ENCODE measurements at regions not wholly inside any gene's neighbourhood (a gene's known extent, or its start where the extent isn't known, plus 50 kb on each side); places are given as distances from the start of the nearest gene placed in this dataset.

- no peak for DNase-seq (ENCODE audit: low read depth)
Observed at GRCh38 chr4:129862461-129862860, 766.5 kb downstream of the C4orf33 start.

- DNase-seq (ENCODE audit: low read depth): no peak
Observed at GRCh38 chr4:129863206-129863605, 767.3 kb downstream of the C4orf33 start.

GRCh38 chr4:129883996-129884395 is 788.0 kb downstream of the C4orf33 start:
- DNase-seq (ENCODE audit: low read depth): no peak

- no peak for DNase-seq (ENCODE audit: low read depth)
Observed at GRCh38 chr4:129897111-129897510, 801.2 kb downstream of the C4orf33 start.

GRCh38 chr4:129899849-129900248 is 803.9 kb downstream of the C4orf33 start:
- DNase-seq (ENCODE audit: low read depth): no peak

GRCh38 chr4:129900430-129900953 is 804.5 kb downstream of the C4orf33 start:
- DNase-seq (ENCODE audit: low read depth): no peak

GRCh38 chr4:129901205-129901604 is 805.3 kb downstream of the C4orf33 start:
- DNase-seq (ENCODE audit: low read depth): no peak

- no peak for DNase-seq (ENCODE audit: low read depth)
Observed at GRCh38 chr4:129903861-129904260, 807.9 kb downstream of the C4orf33 start.

GRCh38 chr4:129905256-129905655 is 809.3 kb downstream of the C4orf33 start:
- DNase-seq (ENCODE audit: low read depth): no peak

- DNase-seq (ENCODE audit: low read depth): no peak
Observed at GRCh38 chr4:129908117-129908516, 812.2 kb downstream of the C4orf33 start.

- no peak for DNase-seq (ENCODE audit: low read depth)
Observed at GRCh38 chr4:129916991-129917390, 821.0 kb downstream of the C4orf33 start.

GRCh38 chr4:129917651-129918050 is 821.7 kb downstream of the C4orf33 start:
- no peak for DNase-seq (ENCODE audit: low read depth)

GRCh38 chr4:129926936-129927335 is 831.0 kb downstream of the C4orf33 start:
- DNase-seq (ENCODE audit: low read depth): no peak

- no peak for DNase-seq (ENCODE audit: low read depth)
Observed at GRCh38 chr4:129929052-129929451, 833.1 kb downstream of the C4orf33 start.

- DNase-seq (ENCODE audit: low read depth): no peak
Observed at GRCh38 chr4:129929984-129930383, 834.0 kb downstream of the C4orf33 start.

GRCh38 chr4:129950217-129950616 is 854.3 kb downstream of the C4orf33 start:
- DNase-seq (ENCODE audit: low read depth): no peak

GRCh38 chr4:129966175-129966574 is 870.2 kb downstream of the C4orf33 start:
- DNase-seq (ENCODE audit: low read depth): no peak

GRCh38 chr4:129968366-129968765 is 872.4 kb downstream of the C4orf33 start:
- DNase-seq (ENCODE audit: low read depth): no peak

- no peak for DNase-seq (ENCODE audit: low read depth)
Observed at GRCh38 chr4:129968778-129969177, 872.8 kb downstream of the C4orf33 start.

- no peak for DNase-seq (ENCODE audit: low read depth)
Observed at GRCh38 chr4:129970801-129971200, 874.8 kb downstream of the C4orf33 start.

GRCh38 chr4:129971419-129971818 is 875.5 kb downstream of the C4orf33 start:
- no peak for DNase-seq (ENCODE audit: low read depth)

- no peak for DNase-seq (ENCODE audit: low read depth)
Observed at GRCh38 chr4:129972257-129972656, 876.3 kb downstream of the C4orf33 start.

- DNase-seq (ENCODE audit: low read depth): no peak
Observed at GRCh38 chr4:129974730-129975129, 878.8 kb downstream of the C4orf33 start.

GRCh38 chr4:129978315-129978714 is 882.4 kb downstream of the C4orf33 start:
- DNase-seq (ENCODE audit: low read depth): no peak
